Sciatic nerve (tissue), 2 donors: ENCODE measurements at regions not wholly inside any gene's neighbourhood (a gene's known extent, or its start where the extent isn't known, plus 50 kb on each side); places are given as distances from the start of the nearest gene placed in this dataset.
A peak's percentile ranks its signal among the peaks of the same experiment; 100 is the strongest.
"Not testable (repeated sequence)": the region's sequence is repeated elsewhere in the genome, so short reads cannot be mapped to it uniquely, and the experiment has no call there.

Experiments used
- ATAC-seq: fragments of 200-7000 bp; cut with Tn5 transposase; one replicate; pipeline ENCODE4 v1.9.1; 2020; ENCODE audit warnings: mild to moderate bottlenecking, moderate library complexity
- DNase-seq: peaks from one replicate; pipeline ENCODE4 v3.0.0-alpha.2; 2020; ENCODE audit warnings: low spot score
- intact Hi-C: fragments of 100-400 bp; cut with DNase I; formaldehyde crosslinking; loops from one replicate; pipeline ENCODE4 v1.14.2; 2022
- donor health status: DM: no; HTN: no; CAD: no.
- donor health status: DM: no; HTN: no; CAD: no.

- ATAC-seq (no peak), DNase-seq (no peak)
Observed at GRCh38 chr6:164692772-164693510, 616.5 kb downstream of the C6orf118 start.

DNA sequence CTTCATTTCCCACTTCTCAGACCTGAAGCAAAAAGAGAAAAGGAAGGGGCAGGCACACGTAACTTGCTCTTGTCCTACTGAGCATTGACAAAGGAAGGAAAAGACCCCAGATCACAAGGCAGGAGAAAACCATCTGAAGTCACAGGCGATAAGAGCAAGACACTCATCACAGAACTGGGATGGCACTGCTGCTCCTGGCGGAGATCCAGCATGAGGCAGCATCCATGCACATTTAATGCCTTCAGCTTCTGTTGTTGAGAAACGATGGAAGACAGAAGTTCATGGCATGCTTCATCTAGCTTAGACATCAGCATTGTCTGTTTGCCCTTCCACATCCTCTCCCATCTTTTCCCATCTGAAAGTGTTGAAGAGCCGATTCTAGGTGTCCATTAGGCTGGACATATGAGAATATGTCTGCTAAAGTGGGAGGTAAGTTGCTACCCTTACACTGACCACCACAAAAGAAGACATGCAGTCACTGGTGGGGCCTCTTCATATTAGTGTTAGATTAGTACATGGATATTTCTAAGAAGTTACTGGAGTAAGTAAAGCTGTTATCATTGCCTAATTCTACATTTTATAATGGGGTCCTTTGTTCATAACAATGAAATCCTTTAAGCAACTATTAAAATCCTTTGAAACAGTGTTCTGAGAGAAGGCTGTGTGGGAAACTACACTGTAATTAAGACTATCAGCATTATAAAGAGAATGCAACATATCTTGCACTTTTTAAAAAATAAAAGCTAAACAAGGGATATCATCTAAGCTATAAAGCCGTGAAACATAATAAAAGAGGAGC is 618.5 kb downstream of the C6orf118 start:
- DNase-seq (no peak), ATAC-seq (no peak)
- intact Hi-C loops = no loop called here

More at GRCh38 chr6:164692772-164693510, 616.5 kb downstream of the C6orf118 start:
- intact Hi-C loops = no loop called here

- DNase-seq (no peak), ATAC-seq (no peak)
- intact Hi-C loops = no loop called here
Observed at GRCh38 chr6:164690241-164690640, 619.2 kb downstream of the C6orf118 start.

DNA sequence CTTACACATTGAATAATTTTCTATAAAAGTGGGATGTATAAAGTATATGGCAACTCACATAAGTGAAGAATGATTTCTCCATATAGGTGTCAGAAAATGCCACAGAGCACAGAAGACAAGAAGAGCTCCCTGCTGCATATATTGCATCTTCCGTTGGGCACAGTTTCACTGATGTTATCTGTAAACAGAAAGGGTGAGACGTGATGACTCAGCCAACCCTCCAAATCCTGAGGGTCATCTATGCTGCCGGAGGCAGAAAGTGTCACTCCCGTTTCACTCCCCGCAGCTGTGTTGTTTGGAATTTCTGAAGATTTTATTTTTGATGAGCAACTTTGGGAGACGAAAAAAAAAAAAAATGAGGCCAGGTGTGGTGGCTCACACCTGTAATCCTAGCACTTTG is 644.1 kb downstream of the C6orf118 start:
- intact Hi-C loops = no loop called here
- no peak for ATAC-seq
- DNase-seq = no peak

DNA sequence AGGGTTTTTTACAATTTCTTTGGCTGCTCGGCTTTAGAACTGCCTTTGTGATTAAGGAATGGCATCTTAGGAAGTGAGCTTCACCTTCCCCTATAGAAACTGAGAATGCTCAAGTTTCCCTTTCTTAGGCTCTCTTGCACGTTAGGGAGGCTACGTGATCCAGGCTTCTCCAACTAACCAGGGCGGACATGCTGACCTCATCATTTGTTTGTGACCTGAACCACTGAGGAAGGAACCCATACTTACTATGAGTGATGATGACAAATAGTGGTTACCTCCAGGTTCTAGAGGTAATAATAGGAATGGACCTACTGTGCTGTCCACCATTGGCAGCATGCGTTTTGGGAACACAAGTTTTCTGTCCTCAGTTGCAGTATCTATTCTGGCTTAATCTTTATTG is 645.8 kb downstream of the C6orf118 start:
- intact Hi-C loops = no loop called here
- ATAC-seq (no peak), DNase-seq (no peak)

- DNase-seq (no peak), ATAC-seq (no peak)
- intact Hi-C loops = no loop called here
Observed at GRCh38 chr6:164661716-164662115, 647.7 kb downstream of the C6orf118 start.

DNA sequence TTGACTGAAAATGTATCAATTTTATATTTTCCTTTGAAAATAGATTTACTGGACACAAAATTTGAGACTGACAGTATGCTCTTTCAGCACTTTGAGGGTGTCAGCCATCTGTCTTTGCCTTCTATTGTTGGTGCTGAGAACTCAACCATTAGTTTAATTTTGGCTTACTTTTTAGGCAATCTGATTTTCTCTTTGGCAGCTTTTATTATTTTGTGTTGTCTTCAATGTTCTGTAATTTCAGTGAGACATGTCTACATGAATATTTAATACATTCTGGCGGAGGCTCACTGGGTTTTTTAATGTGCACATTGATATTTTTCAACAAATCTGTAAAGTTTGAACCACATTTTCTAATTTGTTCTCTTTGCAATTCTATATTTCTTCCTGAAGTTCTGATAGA is 648.6 kb downstream of the C6orf118 start:
- ATAC-seq (no peak), DNase-seq (no peak)
- intact Hi-C loops = no loop called here

GRCh38 chr6:164640956-164641355 is 668.4 kb downstream of the C6orf118 start:
- intact Hi-C loops = no loop called here
- ATAC-seq (no peak), DNase-seq (no peak)

GRCh38 chr6:164628302-164628931 is 681.0 kb downstream of the C6orf118 start:
- intact Hi-C loops = no loop called here
- DNase-seq (no peak), ATAC-seq (no peak)

DNA sequence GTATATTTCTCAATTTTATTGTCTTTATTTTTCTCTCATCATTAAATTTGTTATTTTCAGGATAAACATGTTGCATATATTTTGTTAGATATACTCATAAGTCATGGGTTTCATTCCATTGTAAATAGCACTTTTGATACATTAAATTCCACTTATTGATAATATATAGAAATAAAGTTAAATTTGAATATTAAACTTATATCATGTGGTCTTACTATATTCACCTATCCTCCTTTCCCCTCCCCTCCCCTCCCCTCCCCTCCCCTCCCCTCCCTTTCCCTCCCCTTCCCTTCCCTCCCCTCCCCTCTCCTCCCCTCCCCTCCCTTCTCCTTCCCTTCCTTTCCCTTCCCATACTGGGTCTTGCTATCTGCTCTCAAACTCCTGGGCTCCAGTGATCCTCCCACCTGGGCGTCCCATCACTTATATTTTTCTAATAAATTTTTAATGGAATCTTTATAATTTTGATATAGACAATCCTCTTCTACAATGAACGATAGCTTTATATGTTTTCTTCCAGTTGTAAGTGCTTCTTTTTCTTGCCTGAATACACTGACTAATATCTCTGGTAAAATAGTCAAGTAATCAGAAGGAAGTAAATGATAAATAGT is 692.4 kb downstream of the C6orf118 start:
- no peak for ATAC-seq
- DNase-seq = no peak
- intact Hi-C loops = no loop called here

DNA sequence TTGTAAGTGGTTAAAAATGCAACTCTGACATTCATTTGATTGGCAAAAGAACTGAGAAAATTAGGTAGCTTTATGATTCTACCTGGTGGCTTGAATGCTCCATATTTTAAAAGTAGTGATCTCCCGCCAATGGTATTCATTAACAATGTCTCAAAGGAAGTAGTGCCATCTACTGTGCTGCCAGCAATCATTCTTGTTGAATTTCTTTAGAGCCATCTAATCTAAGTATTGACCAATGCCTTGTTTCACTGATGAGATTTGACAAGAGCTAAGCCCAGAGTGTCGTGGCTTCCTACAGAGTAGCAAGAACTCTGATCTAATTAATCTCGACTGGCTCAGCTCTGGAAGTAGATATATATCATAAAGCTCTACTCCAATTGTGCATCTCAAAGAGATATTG is 696.7 kb downstream of the C6orf118 start:
- intact Hi-C loops = no loop called here
- no peak for ATAC-seq
- DNase-seq = no peak

GRCh38 chr6:164610859-164611258 is 698.5 kb downstream of the C6orf118 start:
- DNase-seq, intact Hi-C loops, ATAC-seq: not testable (repeated sequence)

DNA sequence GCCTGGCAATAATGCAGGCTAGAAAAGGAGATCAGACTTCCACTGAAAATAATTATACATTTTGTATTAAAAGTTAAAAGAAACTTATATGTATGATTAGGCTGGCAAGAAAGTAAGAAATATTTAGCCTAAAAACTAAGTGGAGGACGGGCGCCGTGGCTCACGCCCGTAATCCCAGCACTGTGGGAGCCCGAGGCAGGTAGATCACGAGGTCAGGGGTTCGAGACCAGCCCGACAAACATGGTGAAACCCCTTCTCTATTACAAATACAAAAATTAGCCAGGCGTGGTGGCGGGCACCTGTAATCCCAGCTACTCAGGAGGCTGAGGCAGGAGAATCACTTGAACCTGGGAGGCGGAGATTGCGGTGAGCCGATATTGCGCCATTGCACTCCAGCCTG is 707.0 kb downstream of the C6orf118 start:
- ATAC-seq, intact Hi-C loops, DNase-seq: not testable (repeated sequence)

GRCh38 chr6:164581563-164581962 is 727.8 kb downstream of the C6orf118 start:
- ATAC-seq = no peak
- DNase-seq = no peak
- intact Hi-C loops = no loop called here

- ATAC-seq = peak; percentile 70
Observed at GRCh38 chr6:164579035-164579434, 730.4 kb downstream of the C6orf118 start.

DNA sequence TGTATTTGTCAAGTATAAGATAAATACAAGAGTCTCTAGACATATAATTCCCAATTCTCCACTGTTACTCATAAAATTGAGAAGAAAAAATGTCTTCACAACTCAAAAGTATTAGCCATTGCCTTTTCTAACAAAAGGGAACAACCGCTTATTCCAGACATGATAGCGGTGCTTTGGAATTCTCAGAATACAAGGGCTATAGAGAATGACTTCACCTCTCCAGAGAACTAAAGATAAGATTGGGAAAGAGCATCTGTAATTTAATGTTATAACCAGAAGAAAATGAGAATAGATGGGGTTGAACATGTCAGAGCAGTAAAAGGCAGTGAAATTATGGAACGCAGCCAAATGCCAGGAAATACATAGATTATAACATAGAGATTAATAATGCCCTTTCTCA is 730.8 kb downstream of the C6orf118 start:
- intact Hi-C loops = no loop called here
- DNase-seq (no peak), ATAC-seq (peak; percentile 49)

More at GRCh38 chr6:164579035-164579434, 730.4 kb downstream of the C6orf118 start:
- no peak for DNase-seq
- intact Hi-C loops = no loop called here

DNA sequence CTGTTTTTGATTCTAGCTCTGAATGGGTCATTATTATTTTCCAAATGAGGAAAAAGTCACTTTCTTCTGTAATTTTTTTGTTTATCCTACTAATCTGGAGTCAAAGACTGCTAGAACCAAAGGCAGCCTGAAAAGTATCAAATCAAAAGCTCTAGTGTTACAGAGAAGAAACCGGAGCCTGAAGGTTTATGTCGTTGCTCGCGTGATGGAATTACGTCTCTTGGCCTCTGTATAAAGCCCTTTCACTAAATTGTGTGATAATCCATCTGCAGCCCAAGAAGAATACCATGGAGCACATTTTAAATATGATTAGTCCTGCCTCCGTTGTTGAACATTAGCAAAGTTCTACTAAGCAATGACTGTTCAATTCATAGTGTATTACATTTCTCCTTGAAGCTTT is 738.6 kb downstream of the C6orf118 start:
- ATAC-seq (no peak), DNase-seq (no peak)
- intact Hi-C loops = no loop called here

DNA sequence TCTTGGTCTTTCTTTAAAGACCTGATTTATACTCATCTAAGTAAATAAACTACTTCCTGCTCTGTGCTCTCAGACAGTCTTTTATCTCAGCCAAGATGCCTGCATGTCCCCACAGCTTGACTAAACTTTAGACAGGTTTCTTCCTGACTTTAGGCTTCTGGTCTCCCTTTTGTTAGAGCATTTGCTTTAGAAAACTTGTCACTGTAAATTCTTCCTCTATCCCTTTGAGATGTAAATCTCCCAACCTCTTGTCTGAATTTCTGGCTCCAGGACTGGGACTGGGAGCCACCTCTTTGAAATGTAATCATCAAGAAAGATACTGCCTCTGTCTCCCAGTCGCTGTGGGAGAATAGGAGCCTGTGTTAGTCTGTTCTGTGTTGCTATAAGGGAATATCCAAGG is 739.9 kb downstream of the C6orf118 start:
- DNase-seq (no peak), ATAC-seq (no peak)
- intact Hi-C loops = no loop called here

DNA sequence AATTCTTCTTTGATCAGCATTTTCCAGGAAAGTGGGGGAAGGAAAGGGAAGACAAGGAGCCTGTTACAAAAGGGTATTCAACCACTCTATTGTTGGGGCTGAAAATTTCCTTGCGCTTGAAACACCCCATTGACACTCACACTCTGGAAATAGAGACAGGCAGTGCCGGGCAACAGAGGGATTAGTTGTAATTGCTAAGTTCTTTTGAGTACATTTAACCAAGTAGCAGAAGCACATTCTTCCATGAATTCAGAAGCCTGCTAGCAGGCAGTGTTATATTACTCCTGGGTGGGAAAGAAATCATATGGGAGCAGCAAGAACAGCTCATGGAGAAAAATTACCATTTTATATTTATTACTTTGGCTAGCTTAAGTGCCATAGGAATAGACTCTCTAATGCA is 745.5 kb downstream of the C6orf118 start:
- ATAC-seq = no peak
- no peak for DNase-seq
- intact Hi-C loops = loop anchor here (5.0 kb wide), 1 partner anchor 1912 kb away; no protein-coding TSS in a partner anchor
